Gastrocnemius medialis (tissue), 4 donors: ENCODE measurements at regions not wholly inside any gene's neighbourhood (a gene's known extent, or its start where the extent isn't known, plus 50 kb on each side); places are given as distances from the start of the nearest gene placed in this dataset.

Experiments used
- POLR2A ChIP-seq, 2 donors: fragments of 450-650 bp; IDR thresholded peaks; one replicate each; pipeline ENCODE4 v1.6.1; 2017; ENCODE audit warnings: antibody characterized with exemption in 2 of 2, mild to moderate bottlenecking in 2 of 2, moderate library complexity in 2 of 2
- TF ChIP-seq, protein P1 (sequence below), 5 experiments: fragments of 450-650 bp in 3 of 5; fragments of 200-600 bp in 2 of 5; sonication (generic) in 2 of 5; IDR thresholded peaks in 4 of 5; conservative IDR thresholded peaks in 1 of 5; 1 replicate in 4 of 5; 2 replicates in 1 of 5; pipeline ENCODE4 v1.5.1; 2016 to 2019; ENCODE audit warnings: antibody characterized with exemption in 5 of 5, mild to moderate bottlenecking in 3 of 5, moderate library complexity in 3 of 5

DNA sequence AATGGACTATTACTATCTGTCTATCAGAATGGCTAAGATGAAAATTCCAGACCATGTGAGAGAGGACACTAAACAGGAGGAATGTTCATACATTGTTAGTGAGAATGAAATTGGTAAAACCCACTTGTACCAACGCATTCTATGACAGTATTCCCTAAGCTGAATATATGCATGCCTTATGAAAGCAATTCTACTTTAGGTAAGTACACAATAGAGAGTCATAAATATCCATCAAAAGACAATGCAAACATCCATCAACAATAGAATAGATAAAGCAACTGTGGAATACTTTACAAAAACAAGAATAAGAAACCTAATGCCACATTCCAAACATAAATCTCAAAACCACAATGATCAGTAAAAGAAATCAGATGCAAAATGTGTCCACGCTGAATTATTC is 529.3 kb downstream of the ANKRD50 start:
- TF ChIP-seq, protein P1, sequence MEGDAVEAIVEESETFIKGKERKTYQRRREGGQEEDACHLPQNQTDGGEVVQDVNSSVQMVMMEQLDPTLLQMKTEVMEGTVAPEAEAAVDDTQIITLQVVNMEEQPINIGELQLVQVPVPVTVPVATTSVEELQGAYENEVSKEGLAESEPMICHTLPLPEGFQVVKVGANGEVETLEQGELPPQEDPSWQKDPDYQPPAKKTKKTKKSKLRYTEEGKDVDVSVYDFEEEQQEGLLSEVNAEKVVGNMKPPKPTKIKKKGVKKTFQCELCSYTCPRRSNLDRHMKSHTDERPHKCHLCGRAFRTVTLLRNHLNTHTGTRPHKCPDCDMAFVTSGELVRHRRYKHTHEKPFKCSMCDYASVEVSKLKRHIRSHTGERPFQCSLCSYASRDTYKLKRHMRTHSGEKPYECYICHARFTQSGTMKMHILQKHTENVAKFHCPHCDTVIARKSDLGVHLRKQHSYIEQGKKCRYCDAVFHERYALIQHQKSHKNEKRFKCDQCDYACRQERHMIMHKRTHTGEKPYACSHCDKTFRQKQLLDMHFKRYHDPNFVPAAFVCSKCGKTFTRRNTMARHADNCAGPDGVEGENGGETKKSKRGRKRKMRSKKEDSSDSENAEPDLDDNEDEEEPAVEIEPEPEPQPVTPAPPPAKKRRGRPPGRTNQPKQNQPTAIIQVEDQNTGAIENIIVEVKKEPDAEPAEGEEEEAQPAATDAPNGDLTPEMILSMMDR (IDR thresholded peaks at IDR 0.05 in 4 of 5, conservative IDR thresholded peaks at IDR 0.05 in 1 of 5), result no peak
- no peak for TF ChIP-seq POLR2A (IDR thresholded peaks at IDR 0.05)
